NAMALWA (cell line): ENCODE measurements at regions not wholly inside any gene's neighbourhood (a gene's known extent, or its start where the extent isn't known, plus 50 kb on each side); places are given as distances from the start of the nearest gene placed in this dataset.
A peak's percentile ranks its signal among the peaks of the same experiment; 100 is the strongest.

Experiments
- DNase-seq: peaks from one replicate; pipeline ENCODE4 v3.0.0-alpha.2; 2015; ENCODE audit warnings: low spot score

DNA sequence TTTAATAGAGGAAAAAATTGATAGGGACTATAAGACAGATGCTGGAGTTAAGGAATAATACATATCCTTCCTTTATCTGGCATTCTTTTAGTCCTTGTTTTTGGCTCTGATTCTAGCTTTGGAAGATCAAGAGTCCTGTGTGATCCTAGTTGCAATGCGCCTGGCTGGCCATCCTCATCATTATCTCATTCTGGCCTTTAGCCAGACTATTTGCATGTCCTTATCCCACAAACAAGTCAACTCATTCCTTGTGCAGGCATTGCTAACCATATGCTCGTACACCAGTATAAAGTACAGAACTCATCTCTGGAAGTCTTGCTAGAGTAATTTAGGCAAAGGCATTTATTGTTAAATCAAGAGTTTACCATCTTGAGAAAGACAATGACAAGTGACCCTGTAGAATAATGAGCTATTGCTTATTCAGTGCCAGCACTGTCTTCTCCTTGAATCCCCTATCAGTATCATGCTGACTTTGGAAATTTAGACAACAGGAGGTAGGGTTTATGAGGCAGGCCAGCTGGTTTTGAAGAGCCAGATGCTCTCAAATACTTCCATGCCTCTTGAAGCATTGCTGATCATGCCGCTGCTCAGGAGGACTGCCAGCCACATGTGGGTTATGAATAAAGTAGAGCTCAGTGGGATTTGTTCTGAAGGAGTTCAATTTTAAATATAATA is 1730.3 kb upstream of the TENM3 start:
- DNase-seq, result no peak

DNA sequence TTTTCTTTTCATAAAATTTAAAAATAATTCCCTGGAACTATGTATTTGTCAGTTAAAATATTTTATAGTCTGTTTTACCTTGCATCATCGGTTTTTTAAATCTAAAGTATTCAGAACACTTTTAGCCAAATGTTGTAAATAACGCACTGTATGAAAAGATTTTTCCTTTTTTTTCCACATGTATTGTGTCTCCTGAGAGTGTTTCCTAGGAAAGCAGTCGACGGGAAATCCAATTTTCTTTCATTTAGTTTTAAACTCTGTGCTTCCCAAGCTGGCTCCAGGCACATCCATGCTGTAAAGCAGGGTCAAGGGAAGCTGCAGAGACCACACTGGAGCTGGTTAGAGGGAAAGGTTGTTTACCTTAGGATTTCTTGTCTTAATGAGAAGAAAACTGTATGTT is 1724.3 kb upstream of the TENM3 start:
- no peak for DNase-seq

GRCh38 chr4:180521181-180521580 is 1722.0 kb upstream of the TENM3 start:
- no peak for DNase-seq

GRCh38 chr4:180525523-180526077 is 1717.6 kb upstream of the TENM3 start:
- no peak for DNase-seq

GRCh38 chr4:180528003-180528402 is 1715.2 kb upstream of the TENM3 start:
- no peak for DNase-seq

DNA sequence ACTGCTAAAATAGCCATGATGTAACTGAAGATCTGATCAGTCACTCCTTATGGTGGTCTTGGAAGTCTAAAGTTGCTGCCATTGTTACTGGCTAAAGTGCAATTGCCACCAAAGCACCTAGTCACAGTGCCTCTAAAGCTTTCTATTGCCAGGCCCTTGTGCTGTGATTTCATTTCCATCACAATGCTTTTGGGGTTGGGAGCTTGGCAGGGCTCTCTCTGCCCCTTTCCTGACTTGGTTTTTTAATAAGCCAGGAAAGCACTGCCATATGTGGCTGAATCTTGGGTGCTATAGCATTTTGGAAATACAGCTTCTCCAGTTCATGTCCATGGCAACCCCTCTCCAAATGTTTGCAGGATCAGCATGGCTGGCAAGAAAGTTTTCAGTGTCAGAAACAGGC is 1712.4 kb upstream of the TENM3 start:
- DNase-seq, result no peak

DNA sequence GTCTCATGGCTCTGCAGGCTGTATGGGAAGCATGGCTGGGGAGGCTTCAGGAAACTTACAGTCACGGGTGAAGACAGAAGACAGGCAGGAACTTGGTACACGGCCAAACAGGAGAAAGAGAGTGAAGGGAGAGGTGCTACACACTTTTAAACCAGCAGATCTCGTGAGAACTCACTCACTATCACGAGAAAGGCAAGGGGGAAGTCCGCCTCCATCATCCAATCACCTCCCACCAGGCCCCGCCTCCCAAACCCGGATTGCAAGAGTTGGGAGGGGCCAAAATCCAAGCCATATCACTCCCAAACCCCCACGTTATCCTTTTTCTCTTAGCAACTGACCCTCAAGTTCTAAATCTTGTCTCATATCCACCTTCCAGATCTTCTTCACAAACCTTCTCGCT is 1710.5 kb upstream of the TENM3 start:
- DNase-seq, result no peak

DNA sequence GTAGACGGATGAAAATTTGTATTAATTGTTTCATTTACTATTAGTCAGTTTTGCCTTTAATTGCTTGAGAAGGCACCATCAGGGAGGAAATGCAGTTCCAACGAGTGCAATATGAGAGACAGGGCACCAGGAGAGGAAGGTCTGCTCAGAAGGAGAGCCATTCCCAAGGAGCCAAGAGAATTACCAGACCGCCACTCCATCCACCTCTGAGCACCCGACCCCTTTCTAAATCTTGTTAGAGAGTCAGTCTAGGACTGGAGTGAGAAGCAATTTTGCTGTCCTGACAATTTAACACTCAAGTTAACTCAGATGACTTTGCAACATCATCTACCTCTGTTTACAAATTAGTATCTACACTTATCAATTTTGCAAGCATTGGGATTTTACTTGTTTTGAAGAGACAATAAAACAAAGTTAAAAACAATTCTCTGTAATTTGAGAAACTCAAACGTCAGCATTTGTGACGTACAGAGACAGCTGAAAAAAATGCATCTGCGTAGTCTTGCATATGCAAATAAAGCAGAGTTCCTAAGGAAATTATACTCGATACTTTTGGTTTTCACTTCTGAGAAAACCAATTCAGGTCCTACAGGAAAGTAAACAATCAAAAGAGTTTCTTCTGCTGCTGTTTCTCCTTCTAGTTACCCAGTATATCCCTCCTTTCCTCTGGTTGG is 1704.7 kb upstream of the TENM3 start:
- DNase-seq, result no peak

GRCh38 chr4:180539284-180539683 is 1703.9 kb upstream of the TENM3 start:
- DNase-seq, result no peak

DNA sequence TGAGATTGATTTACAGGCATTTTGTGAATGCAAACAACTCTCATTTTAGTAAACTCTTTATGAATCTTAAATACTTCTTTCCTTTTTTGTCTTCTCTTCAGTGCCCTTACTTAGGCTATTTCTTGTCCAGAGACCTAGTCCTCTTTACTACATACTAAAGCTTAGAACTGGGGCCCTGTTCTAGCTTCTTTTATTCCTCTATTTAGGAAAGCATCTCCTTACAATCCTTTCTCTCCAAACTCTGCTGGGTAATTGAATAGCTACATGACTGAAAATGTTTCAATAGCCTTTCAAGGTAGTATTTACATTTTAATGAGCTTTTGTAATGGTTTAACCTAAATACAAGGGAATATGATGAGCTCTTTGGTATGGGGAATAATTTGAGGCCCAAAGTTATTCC is 1701.5 kb upstream of the TENM3 start:
- no peak for DNase-seq

GRCh38 chr4:180542445-180543100 is 1700.6 kb upstream of the TENM3 start:
- DNase-seq, result no peak

GRCh38 chr4:180550106-180550505 is 1693.1 kb upstream of the TENM3 start:
- DNase-seq, result no peak

DNA sequence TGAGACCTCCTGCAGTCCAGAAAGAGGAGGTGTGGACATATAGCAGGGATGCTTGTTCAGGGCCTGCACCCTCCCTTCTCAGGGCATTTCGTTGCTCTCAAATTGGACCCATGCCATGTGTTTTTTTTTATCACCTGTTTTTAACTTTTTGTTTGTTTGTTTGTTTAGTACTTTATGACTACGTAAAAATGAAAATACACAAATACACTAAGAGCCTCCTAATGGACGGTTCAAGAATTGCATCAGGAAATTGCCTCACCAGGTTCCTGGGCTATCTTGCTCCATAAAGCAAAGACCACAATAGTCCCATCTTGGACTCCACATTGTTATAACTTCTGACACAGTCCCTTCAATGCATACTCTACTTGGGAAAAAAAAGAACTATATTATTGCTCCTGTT is 1685.9 kb upstream of the TENM3 start:
- peak; percentile 39 for DNase-seq

GRCh38 chr4:180557950-180558349 is 1685.3 kb upstream of the TENM3 start:
- DNase-seq, result no peak

GRCh38 chr4:180558427-180558826 is 1684.8 kb upstream of the TENM3 start:
- no peak for DNase-seq

- DNase-seq, result no peak
These were observed 1682.3 kb upstream of the TENM3 start for GRCh38 chr4:180560896-180561295.

- no peak for DNase-seq
These were observed 1679.2 kb upstream of the TENM3 start for GRCh38 chr4:180564026-180564425.

DNA sequence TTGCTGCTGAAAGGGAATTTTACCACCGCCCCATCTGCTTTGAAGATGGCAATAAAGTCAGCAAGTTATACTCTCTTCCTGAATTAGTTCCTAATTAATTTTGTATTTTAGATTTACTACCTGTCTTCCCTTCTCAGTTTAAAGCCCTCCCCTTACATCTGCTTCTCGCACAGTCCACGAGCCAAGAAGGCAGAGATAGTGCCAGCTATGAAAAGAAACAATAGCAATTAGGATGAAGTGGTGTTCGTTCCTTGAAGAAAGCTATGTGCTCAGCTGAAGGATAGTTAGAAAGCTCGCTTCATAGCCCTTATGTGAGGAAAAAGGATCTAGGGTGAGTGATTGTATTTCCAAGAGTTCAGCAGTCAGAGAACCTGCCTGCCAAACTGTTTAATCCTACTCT is 1678.8 kb upstream of the TENM3 start:
- DNase-seq, result no peak

- no peak for DNase-seq
These were observed 1677.3 kb upstream of the TENM3 start for GRCh38 chr4:180565856-180566431.

- DNase-seq, result no peak
These were observed 1676.7 kb upstream of the TENM3 start for GRCh38 chr4:180566492-180566891.

DNA sequence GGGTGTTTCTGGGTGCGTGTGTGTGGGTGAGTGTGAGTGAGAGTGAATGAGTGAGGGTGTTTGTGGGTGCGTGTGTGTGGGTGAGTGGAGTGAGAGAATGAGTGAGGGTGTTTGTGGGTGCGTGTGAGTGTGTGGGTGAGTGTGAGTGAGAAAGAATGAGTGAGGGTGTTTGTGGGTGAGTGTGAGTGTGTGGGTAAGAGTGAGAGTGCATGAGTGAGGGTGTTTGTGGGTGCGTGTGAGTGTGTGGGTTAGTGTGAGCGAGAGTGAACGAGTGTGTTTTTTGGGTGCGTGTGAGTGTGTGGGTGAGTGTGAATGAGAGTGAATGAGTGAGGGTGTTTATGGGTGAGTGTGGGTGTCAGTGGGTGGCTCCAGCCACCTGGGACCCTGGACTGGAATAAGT is 1676.1 kb upstream of the TENM3 start:
- no peak for DNase-seq

GRCh38 chr4:180571516-180572055 is 1671.6 kb upstream of the TENM3 start:
- DNase-seq, result no peak

DNA sequence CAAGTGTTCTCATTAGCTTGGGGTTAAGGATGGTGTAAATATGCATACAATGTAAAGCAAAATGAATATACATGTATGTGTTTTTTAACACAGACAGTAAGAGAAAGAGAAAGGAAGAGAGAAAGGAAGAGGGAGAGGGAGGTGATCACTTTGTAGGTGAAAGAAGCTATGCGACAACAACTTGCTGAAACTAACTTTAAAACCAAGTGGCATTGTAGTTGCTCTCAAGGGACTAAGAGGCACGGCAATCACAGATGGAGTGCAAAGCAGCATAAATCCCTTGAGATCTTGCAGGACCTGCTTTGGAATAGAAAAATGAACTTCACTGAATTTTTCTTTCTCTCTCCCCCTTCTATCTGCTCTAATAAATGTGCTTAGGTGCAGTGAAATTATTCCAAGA is 1665.0 kb upstream of the TENM3 start:
- no peak for DNase-seq
